Ovary (tissue), 7 donors: ENCODE measurements at regions not wholly inside any gene's neighbourhood (a gene's known extent, or its start where the extent isn't known, plus 50 kb on each side); places are given as distances from the start of the nearest gene placed in this dataset.

Source experiments
- DNase-seq, 5 donors: peaks; one replicate each; pipeline ENCODE4 v3.0.0-alpha.2; 2019 to 2020
- H3K27ac ChIP-seq, 2 donors: fragments of 200-600 bp; one replicate each; pipeline versions ENCODE4 v1.5.1 to v1.8.0; 2019 to 2022
- H3K27me3 ChIP-seq: fragments of 200-600 bp; one replicate; pipeline ENCODE4 v1.8.0; 2022
- H3K36me3 ChIP-seq: fragments of 200-600 bp; sonication (generic); one replicate; pipeline ENCODE4 v1.5.1; 2019
- H3K4me1 ChIP-seq: one replicate; pipeline ENCODE4 v1.8.1; 2013; ENCODE audit warnings: mild to moderate bottlenecking, moderate library complexity; ENCODE audit not compliant: insufficient read depth
- H3K4me3 ChIP-seq: fragments of 200-600 bp; sonication (generic); one replicate; pipeline ENCODE4 v1.5.1; 2017
- H3K9me3 ChIP-seq, 2 donors: fragments of 200-600 bp in 1 of 2; sonication (generic) in 1 of 2; one replicate each; pipeline versions ENCODE4 v1.5.1 to v1.8.1; 2013 to 2019; ENCODE audit warnings: mild to moderate bottlenecking in 1 of 2, moderate library complexity in 1 of 2
- CTCF ChIP-seq, 3 donors: fragments of 450-650 bp in 2 of 3; fragments of 200-600 bp in 1 of 3; IDR thresholded peaks; one replicate each; pipeline versions ENCODE4 v1.5.1 to v1.8.0; 2016 to 2022; ENCODE audit warnings: antibody characterized with exemption in 3 of 3, mild to moderate bottlenecking in 1 of 3
- EP300 ChIP-seq: sonication (generic); formaldehyde crosslinking; IDR thresholded peaks from one replicate; pipeline ENCODE4 v1.6.1; 2017; ENCODE audit warnings: antibody characterized with exemption
- POLR2A ChIP-seq: fragments of 450-650 bp; IDR thresholded peaks from one replicate; pipeline ENCODE4 v1.6.1; 2017; ENCODE audit warnings: antibody characterized with exemption, mild to moderate bottlenecking, moderate library complexity
- WGBS, 3 donors: extraction: QIAGEN DNeasy Blood & Tissue Kit in 1 of 3; methylation state at CpG; one replicate each; pipeline versions ENCODE4 v1.1.5 to v1.1.7; 2013 to 2017; 5-methylcytosine and 5-hydroxymethylcytosine counted together
- intact Hi-C, 4 donors: fragments of 100-400 bp; cut with DNase I; formaldehyde crosslinking; loops; one replicate each; pipeline versions ENCODE4 v1.11.0 to v1.15.1; 2022 to 2023
- donor health status: DM: no; HTN: no; CAD: no; lungs with moderate emphysema.
- donor health status: DM: no; HTN: no; CAD: no.
- donor health status: Bipolar disorder and iron deficiency.
- donor health status: DM: no; HTN: no; CAD: no.
- donor health status: DM: yes; HTN: yes; CAD: no.

DNA sequence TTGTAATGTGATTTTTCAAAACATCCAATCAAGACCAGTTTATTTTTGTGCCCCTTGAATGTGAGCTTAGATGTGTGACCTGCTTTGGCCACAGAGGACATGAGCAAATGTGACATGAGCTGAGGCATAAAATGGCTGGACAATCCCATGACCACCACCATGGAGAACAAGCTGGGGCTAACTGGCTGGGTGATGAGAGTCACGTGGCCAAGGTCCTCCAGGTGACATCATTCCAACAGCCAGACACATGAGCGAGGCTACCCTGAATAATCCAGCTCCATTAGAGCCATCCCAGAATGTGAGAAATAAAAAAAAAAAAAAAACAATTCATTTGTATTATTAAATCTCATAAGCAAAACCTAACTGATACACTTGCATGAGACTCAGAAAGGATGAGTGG is 90.4 kb upstream of the LDB2 start:
- TF ChIP-seq POLR2A, result no peak
- no peak for TF ChIP-seq CTCF (IDR thresholded peaks at IDR 0.05)
- no peak for TF ChIP-seq EP300
- H3K4me3 ChIP-seq, result no peak overlapping the region
- 83 to 96% (median 91%) methylated on average over 2 of the region's 2 CpGs for WGBS, 3 donors
- H3K4me1 ChIP-seq, result no peaks in the 10 kb centered on the region
- no peak for DNase-seq
- H3K9me3 ChIP-seq, result no peaks in the 10 kb centered on the region
- no peak overlapping the region for H3K27ac ChIP-seq
- no peaks in the 10 kb centered on the region for H3K36me3 ChIP-seq
- intact Hi-C loops, result no loop called here
- H3K27me3 ChIP-seq, result no peaks in the 10 kb centered on the region

GRCh38 chr4:16977081-16977480 is 78.6 kb upstream of the LDB2 start:
- no peaks in the 10 kb centered on the region for H3K36me3 ChIP-seq
- no peak overlapping the region for H3K4me3 ChIP-seq
- intact Hi-C loops, result no loop called here
- H3K4me1 ChIP-seq, result no peaks in the 10 kb centered on the region
- no peaks in the 10 kb centered on the region for H3K9me3 ChIP-seq
- H3K27ac ChIP-seq, result no peak overlapping the region
- TF ChIP-seq CTCF (IDR thresholded peaks at IDR 0.05), result no peak
- no peak for TF ChIP-seq EP300
- TF ChIP-seq POLR2A, result no peak
- no peaks in the 10 kb centered on the region for H3K27me3 ChIP-seq
- DNase-seq, result no peak

- Histone ChIP-seq H3K4me3 (no peak overlapping the region), H3K4me1 (peaks cover 7% of the 10 kb centered on the region), H3K27ac (no peak overlapping the region), H3K36me3 (no peaks in the 10 kb centered on the region), H3K27me3 (no peaks in the 10 kb centered on the region), H3K9me3 (no peaks in the 10 kb centered on the region)
- WGBS, 3 donors, result 57 to 60% (median 60%) methylated on average over 8 of the region's 8 CpGs
- intact Hi-C loops, result no loop called here
- TF ChIP-seq EP300, result no peak
- no peak for TF ChIP-seq POLR2A
- TF ChIP-seq CTCF (IDR thresholded peaks at IDR 0.05), result no peak
- DNase-seq, result peak in 2 of 5 donors; percentile 14 to 35
Measured at GRCh38 chr4:16969696-16970135, 71.3 kb upstream of the LDB2 start.

GRCh38 chr4:16967722-16968121 is 69.3 kb upstream of the LDB2 start:
- no peaks in the 10 kb centered on the region for H3K9me3 ChIP-seq
- H3K27me3 ChIP-seq, result no peaks in the 10 kb centered on the region
- WGBS, 3 donors, result 8 to 13% (median 12%) methylated on average over 5 of the region's 5 CpGs
- DNase-seq, result peak; percentile 20 to 63 (median 31)
- peaks cover 7% of the 10 kb centered on the region for H3K4me1 ChIP-seq
- no peaks in the 10 kb centered on the region for H3K36me3 ChIP-seq
- H3K27ac ChIP-seq, result no peak overlapping the region
- intact Hi-C loops, result no loop called here
- no peak overlapping the region for H3K4me3 ChIP-seq
- TF ChIP-seq CTCF (IDR thresholded peaks at IDR 0.05), result no peak

- DNase-seq, result no peak
- intact Hi-C loops, result no loop called here
- 82 to 93% (median 90%) methylated on average over 1 of the region's 1 CpG for WGBS, 3 donors
Measured at GRCh38 chr4:16959305-16959704, 60.9 kb upstream of the LDB2 start.

More at GRCh38 chr4:16959305-16959704, 60.9 kb upstream of the LDB2 start:
- no peaks in the 10 kb centered on the region for H3K4me1 ChIP-seq
- H3K36me3 ChIP-seq, result no peaks in the 10 kb centered on the region
- no peaks in the 10 kb centered on the region for H3K27me3 ChIP-seq
- peaks cover 0 to 4% of the 10 kb centered on the region in 2 donors for H3K9me3 ChIP-seq
- H3K4me3 ChIP-seq, result no peak overlapping the region
- no peak for TF ChIP-seq POLR2A
- TF ChIP-seq EP300, result no peak
- TF ChIP-seq CTCF (IDR thresholded peaks at IDR 0.05), result no peak
- H3K27ac ChIP-seq, result no peak overlapping the region
